Loucy (cell line): ENCODE measurements at regions not wholly inside any gene's neighbourhood (a gene's known extent, or its start where the extent isn't known, plus 50 kb on each side); places are given as distances from the start of the nearest gene placed in this dataset.

ENCODE experiments used
- H2AFZ ChIP-seq: fragments of 200-600 bp; sonication (generic); 2 replicates; pipeline ENCODE4 v1.6.0; 2016; ENCODE audit warnings: antibody characterized with exemption, mild to moderate bottlenecking, low read length, moderate library complexity
- H3F3A ChIP-seq: fragments of 200-600 bp; 2 replicates; pipeline ENCODE4 v1.6.0; 2016; ENCODE audit warnings: antibody characterized with exemption, low read depth, mild to moderate bottlenecking
- H3K27me3 ChIP-seq: fragments of 200-600 bp; sonication (generic); 2 replicates; pipeline ENCODE4 v1.6.1; 2014; ENCODE audit warnings: low read length, mild to moderate bottlenecking; ENCODE audit not compliant: insufficient read depth, poor library complexity, severe bottlenecking
- H3K36me3 ChIP-seq: fragments of 200-600 bp; sonication (generic); 2 replicates; pipeline ENCODE4 v1.6.1; 2016; ENCODE audit warnings: low read length; ENCODE audit not compliant: insufficient read depth
- H3K4me1 ChIP-seq: fragments of 200-600 bp; sonication (generic); 2 replicates; pipeline ENCODE4 v1.5.1; 2014; ENCODE audit warnings: low read length, mild to moderate bottlenecking; ENCODE audit not compliant: insufficient read depth, poor library complexity, severe bottlenecking
- H3K4me2 ChIP-seq: fragments of 200-600 bp; sonication (generic); 2 replicates; pipeline ENCODE4 v1.6.0; 2014; ENCODE audit warnings: antibody characterized with exemption, low read length, low read depth, mild to moderate bottlenecking; ENCODE audit not compliant: poor library complexity, severe bottlenecking
- H3K4me3 ChIP-seq: fragments of 200-600 bp; sonication (generic); 2 replicates; pipeline ENCODE4 v1.5.1; 2014; ENCODE audit warnings: low read length, mild to moderate bottlenecking, mixed read lengths; ENCODE audit not compliant: poor library complexity, severe bottlenecking
- H3K79me2 ChIP-seq: fragments of 200-600 bp; sonication (generic); 2 replicates; pipeline ENCODE4 v1.6.1; 2014; ENCODE audit warnings: low read length; ENCODE audit not compliant: insufficient read depth
- H3K9ac ChIP-seq: fragments of 200-600 bp; sonication (generic); 2 replicates; pipeline ENCODE4 v1.6.0; 2014; ENCODE audit warnings: mild to moderate bottlenecking, low read depth, low read length, moderate library complexity; ENCODE audit not compliant: poor library complexity, severe bottlenecking
- H3K9me2 ChIP-seq: fragments of 200-600 bp; sonication (generic); replicated peaks from 2 replicates; pipeline ENCODE4 v1.6.1; 2016; ENCODE audit warnings: low read depth, low read length, mixed read lengths
- H3K9me3 ChIP-seq: fragments of 200-600 bp; sonication (generic); 2 replicates; pipeline ENCODE4 v1.6.1; 2014; ENCODE audit warnings: mild to moderate bottlenecking, antibody characterized with exemption, low read length, low read depth; ENCODE audit not compliant: insufficient read depth
- H4K20me1 ChIP-seq: fragments of 200-600 bp; sonication (generic); 2 replicates; pipeline ENCODE4 v1.6.0; 2014; ENCODE audit warnings: antibody characterized with exemption, low read length, mild to moderate bottlenecking; ENCODE audit not compliant: insufficient read depth, poor library complexity, severe bottlenecking
- EZH2phosphoT487 ChIP-seq: fragments of 200-600 bp; IDR thresholded peaks from 2 replicates; pipeline ENCODE4 v1.6.1; 2018; ENCODE audit warnings: antibody characterized with exemption, mild to moderate bottlenecking, moderate library complexity, borderline replicate concordance
- TF ChIP-seq, protein P1 (sequence below): fragments of 200-600 bp; sonication (generic); conservative IDR thresholded peaks from 2 replicates; pipeline ENCODE4 v1.5.1; 2014; ENCODE audit warnings: mild to moderate bottlenecking, antibody characterized with exemption, low read length

- H3F3A ChIP-seq = no peaks in the 10 kb centered on the region
- no peaks in the 10 kb centered on the region for H3K27me3 ChIP-seq
- no peaks in the 10 kb centered on the region for H4K20me1 ChIP-seq
- H3K9me2 ChIP-seq = no peaks in the 10 kb centered on the region
- H3K4me1 ChIP-seq = no peaks in the 10 kb centered on the region
- H3K9me3 ChIP-seq = no peaks in the 10 kb centered on the region; the same call in 1 of the 2 replicates
- H3K9ac ChIP-seq = no peak overlapping the region
- no peaks in the 10 kb centered on the region for H3K36me3 ChIP-seq
- H2AFZ ChIP-seq = no peak overlapping the region
- no peak overlapping the region for H3K4me2 ChIP-seq
- H3K79me2 ChIP-seq = no peaks in the 10 kb centered on the region
- no peak overlapping the region for H3K4me3 ChIP-seq
- no peak for TF ChIP-seq EZH2phosphoT487
- TF ChIP-seq, protein P1, sequence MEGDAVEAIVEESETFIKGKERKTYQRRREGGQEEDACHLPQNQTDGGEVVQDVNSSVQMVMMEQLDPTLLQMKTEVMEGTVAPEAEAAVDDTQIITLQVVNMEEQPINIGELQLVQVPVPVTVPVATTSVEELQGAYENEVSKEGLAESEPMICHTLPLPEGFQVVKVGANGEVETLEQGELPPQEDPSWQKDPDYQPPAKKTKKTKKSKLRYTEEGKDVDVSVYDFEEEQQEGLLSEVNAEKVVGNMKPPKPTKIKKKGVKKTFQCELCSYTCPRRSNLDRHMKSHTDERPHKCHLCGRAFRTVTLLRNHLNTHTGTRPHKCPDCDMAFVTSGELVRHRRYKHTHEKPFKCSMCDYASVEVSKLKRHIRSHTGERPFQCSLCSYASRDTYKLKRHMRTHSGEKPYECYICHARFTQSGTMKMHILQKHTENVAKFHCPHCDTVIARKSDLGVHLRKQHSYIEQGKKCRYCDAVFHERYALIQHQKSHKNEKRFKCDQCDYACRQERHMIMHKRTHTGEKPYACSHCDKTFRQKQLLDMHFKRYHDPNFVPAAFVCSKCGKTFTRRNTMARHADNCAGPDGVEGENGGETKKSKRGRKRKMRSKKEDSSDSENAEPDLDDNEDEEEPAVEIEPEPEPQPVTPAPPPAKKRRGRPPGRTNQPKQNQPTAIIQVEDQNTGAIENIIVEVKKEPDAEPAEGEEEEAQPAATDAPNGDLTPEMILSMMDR = no peak
These were observed 1086.9 kb downstream of the DIPK2A start for GRCh38 chr3:145058483-145058882.

- H3F3A ChIP-seq = no peaks in the 10 kb centered on the region
- no peak overlapping the region for H2AFZ ChIP-seq
- no peaks in the 10 kb centered on the region; the same call in 1 of the 2 replicates for H3K9me3 ChIP-seq
- H3K4me3 ChIP-seq = no peak overlapping the region
- TF ChIP-seq EZH2phosphoT487 = no peak
- no peaks in the 10 kb centered on the region for H3K9me2 ChIP-seq
- no peaks in the 10 kb centered on the region for H3K4me1 ChIP-seq
- H3K9ac ChIP-seq = no peak overlapping the region
- H4K20me1 ChIP-seq = no peaks in the 10 kb centered on the region
- no peak overlapping the region for H3K4me2 ChIP-seq
- H3K36me3 ChIP-seq = no peaks in the 10 kb centered on the region
- no peaks in the 10 kb centered on the region for H3K27me3 ChIP-seq
- H3K79me2 ChIP-seq = no peaks in the 10 kb centered on the region
These were observed 1092.0 kb downstream of the DIPK2A start for GRCh38 chr3:145063616-145064015.

DNA sequence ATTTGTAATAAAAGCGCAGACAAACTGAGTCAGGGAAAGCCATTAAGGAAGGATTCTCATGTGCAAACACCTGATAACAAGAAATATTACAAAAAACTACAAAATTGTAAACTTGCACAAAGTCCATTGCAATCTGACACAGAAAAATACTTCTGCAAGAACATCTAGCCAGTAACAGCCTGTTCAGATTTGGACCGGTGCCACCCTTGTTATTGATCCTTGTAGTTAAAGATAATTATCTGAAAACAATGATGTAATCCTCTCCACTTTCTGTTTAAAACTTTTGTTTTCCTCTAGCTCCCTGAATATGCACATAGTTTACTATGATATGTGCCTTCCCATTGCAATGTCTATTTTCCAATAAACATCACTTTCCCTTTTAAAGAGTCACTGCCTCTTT, 1090.2 kb downstream of the PLOD2 start:
- TF ChIP-seq, protein P1 = no peak
- no peak for TF ChIP-seq EZH2phosphoT487

GRCh38 chr3:145079436-145079835, 1081.5 kb downstream of the PLOD2 start:
- H3K9ac ChIP-seq = no peak overlapping the region
- H3K79me2 ChIP-seq = no peaks in the 10 kb centered on the region
- H3K36me3 ChIP-seq = no peaks in the 10 kb centered on the region
- no peaks in the 10 kb centered on the region for H3K27me3 ChIP-seq
- TF ChIP-seq, protein P1 = no peak
- no peak for TF ChIP-seq EZH2phosphoT487
- H3K4me1 ChIP-seq = no peaks in the 10 kb centered on the region
- H3K9me2 ChIP-seq = no peaks in the 10 kb centered on the region
- H3K4me2 ChIP-seq = no peak overlapping the region
- no peaks in the 10 kb centered on the region for H3K9me3 ChIP-seq
- H3F3A ChIP-seq = no peaks in the 10 kb centered on the region
- no peak overlapping the region for H3K4me3 ChIP-seq
- no peak overlapping the region for H2AFZ ChIP-seq
- H4K20me1 ChIP-seq = no peaks in the 10 kb centered on the region

More for the DNA sequence above, 1090.2 kb downstream of the PLOD2 start:
- H3K79me2 ChIP-seq = no peaks in the 10 kb centered on the region
- H3K9me2 ChIP-seq = no peaks in the 10 kb centered on the region
- no peaks in the 10 kb centered on the region for H3K36me3 ChIP-seq
- no peaks in the 10 kb centered on the region for H3K9me3 ChIP-seq
- H4K20me1 ChIP-seq = no peaks in the 10 kb centered on the region
- H3F3A ChIP-seq = no peaks in the 10 kb centered on the region
- no peaks in the 10 kb centered on the region for H3K27me3 ChIP-seq
- H3K4me2 ChIP-seq = no peak overlapping the region
- no peak overlapping the region for H2AFZ ChIP-seq
- H3K9ac ChIP-seq = no peak overlapping the region
- no peaks in the 10 kb centered on the region for H3K4me1 ChIP-seq
- H3K4me3 ChIP-seq = no peak overlapping the region
